Muscle of back (tissue), 3 donors: ENCODE measurements at regions not wholly inside any gene's neighbourhood (a gene's known extent, or its start where the extent isn't known, plus 50 kb on each side); places are given as distances from the start of the nearest gene placed in this dataset.
A peak's percentile ranks its signal among the peaks of the same experiment; 100 is the strongest.
"Not testable (repeated sequence)": the region's sequence is repeated elsewhere in the genome, so short reads cannot be mapped to it uniquely, and the experiment has no call there.

Experiments
- DNase-seq, 3 donors: peaks; one replicate each; pipeline versions ENCODE4 v3.0.0 to v3.0.0-alpha.2; 2013

DNA sequence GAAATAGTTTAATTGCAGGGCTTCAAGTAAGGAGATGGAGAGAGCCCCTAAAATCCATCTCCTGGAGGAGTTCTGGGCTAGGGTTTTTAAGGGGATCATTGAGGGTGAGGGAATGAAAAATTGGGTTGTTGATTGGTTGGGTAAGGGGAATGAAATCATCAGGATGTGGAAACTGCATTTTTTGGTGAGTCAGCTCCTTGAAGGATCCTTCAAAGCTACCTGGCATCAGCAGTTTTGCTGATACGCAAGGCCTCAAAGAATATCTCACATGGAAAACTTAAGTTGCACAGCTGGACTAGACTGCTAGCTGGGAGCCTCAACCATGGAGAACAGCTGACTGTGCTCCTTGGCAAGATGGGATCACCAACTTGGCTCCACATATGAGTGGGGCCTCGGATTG lies 136.7 kb downstream of the FGF10 start:
- no peak for DNase-seq

DNA sequence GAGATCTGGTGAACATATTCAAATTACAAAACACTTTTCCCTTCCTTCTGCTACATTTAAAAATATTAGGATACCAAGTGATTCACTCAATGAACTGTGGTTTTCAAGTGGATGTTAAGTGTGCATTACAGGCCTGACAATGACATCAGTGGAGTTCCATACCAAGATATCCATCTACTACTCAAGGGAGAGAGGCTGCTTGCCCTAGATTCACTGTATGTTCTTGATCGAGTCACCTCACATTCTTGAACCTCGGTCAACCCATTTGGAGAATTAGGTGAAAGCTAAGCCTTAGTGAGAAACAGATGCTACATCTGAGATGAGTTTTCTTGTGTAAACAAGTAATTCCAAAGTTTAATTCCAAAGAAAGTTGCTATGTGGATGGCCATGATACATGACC lies 142.2 kb downstream of the FGF10 start:
- DNase-seq, result peak in 1 of 3 donors; percentile 18

DNA sequence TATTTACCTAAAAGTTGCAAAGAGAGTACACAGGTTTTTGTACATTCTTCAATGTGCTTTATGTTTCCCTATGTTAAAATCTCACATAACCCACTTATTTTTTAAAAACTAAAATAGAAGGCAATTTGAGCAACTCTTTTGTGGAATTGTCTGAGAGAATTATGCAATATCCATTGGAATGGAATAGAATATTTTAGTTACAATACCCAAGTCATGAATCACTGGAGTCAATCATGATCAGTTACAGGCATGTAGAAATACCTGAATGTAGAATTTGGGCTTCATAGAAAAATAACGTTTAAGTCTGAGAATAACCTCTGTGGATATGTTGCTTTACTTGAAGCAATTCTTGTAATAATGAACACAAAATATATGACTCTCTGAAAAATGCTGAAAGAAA lies 143.3 kb downstream of the FGF10 start:
- DNase-seq, result no peak

DNA sequence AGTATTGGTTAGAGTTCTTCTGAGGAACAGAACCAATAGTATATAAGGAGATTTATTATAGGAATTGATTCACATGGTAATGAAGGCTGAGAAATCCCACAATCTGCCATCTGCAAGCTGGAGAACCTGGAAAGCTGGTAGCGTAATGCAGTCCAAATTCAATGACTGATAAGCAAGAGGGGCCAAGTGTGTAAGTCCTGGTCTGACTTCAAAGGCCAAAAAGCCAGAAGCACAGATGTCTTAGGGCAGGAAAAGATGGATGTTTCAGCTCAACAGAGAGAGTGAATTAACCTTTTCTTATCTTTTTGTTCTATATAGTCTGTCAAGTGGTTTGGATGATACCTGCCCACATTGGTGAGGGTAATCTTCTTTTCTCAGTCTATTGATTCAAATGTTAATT lies 146.4 kb downstream of the FGF10 start:
- DNase-seq, result no peak

DNA sequence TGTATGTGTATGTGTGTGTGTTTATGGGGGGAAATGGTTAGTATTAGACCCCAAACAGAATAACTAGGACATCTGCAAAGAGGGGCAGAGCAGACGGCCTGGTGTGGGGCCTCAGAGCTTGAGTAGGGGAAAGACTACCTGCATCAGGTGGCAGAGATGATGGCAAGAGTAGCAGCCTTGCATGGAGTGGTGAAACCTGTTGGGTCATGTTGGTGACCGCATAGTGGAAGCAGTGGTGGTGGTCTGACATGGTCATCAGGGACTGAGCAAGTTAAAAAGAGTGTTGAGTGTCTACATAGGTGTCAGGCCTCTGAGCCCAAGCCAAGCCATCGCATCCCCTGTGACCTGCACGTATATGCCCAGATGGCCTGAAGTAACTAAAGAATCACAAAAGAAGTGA lies 153.2 kb downstream of the FGF10 start:
- no peak for DNase-seq

DNA sequence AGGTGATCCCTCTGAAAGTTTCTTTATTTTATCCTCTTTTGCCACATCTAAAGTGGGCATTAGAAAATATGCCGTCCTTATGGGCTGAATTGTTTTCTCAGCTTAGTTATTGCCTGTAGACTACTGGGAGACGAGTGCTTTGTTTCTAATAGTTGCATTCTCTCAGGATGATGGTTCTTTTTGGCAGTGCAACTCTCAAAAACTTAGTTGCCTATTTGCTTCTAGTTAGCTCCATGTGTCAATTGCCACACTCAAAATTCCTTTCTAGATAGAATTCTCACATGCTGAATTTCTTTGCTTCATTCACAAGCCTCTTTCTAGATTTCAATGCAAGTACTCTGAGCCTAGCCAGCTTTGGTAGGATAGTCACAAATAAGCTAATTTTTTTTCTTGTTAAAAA lies 155.5 kb downstream of the FGF10 start:
- DNase-seq, result no peak

DNA sequence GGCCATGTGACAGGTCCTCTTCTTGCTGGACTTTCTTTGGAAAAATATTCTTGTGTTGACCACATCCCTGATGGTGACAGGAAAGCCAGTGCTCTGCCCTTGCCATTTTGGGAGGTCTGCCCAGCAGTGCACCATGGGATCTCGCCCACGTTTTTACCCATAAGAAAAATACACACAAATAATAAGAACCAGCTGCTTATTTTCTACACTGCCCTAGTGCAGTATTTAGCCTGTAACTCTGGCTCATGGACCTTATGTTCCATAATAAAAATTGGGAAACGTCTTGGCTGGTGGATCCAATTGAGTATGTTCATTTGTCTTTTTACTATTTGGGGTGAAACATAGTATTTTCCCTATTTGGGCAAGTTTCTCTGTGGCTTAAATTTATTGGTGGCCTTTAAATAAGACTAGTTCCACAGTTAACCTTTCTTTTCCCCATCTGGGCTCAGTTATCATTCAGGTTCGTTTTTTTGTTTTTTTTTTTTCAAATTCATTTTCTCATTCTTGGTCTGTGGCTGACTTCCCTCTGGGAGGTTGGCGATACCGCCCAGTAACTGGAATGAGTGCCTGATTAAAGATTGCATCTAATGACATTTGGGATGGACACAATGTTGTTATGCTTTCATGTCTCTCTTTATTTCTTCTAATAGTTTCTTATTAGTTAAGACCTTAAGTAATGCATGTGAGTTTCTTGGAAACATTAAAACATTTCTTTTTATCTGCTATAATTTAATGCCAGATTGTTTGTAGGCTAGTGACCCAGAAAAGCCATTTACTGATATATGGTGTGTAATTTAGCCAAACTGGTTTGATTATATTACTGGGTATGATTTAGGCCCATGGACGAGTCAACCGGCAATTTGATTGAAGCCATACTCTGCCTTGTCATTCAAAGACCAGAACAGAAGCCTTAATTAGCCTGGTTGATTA lies 163.7 kb downstream of the FGF10 start:
- no peak for DNase-seq

DNA sequence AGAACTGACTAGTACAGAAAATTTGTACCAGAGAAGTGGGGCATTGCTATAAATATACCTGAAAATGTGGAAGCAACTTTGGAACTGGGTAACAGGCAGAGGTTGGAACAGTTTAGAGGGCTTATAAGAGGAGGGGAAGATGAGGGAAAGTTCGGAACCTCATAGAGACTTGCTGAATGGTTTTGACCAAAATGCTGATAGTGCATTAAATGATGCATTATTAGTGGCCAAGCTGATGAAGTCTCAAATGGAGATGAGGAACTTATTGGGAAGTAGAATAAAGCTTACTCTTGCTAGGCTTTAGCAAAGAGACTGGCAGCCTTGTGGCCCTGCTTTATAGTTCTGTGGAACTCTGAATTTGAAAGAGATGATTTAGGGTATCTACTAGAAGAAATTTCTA lies 189.8 kb downstream of the FGF10 start:
- no peak for DNase-seq

DNA sequence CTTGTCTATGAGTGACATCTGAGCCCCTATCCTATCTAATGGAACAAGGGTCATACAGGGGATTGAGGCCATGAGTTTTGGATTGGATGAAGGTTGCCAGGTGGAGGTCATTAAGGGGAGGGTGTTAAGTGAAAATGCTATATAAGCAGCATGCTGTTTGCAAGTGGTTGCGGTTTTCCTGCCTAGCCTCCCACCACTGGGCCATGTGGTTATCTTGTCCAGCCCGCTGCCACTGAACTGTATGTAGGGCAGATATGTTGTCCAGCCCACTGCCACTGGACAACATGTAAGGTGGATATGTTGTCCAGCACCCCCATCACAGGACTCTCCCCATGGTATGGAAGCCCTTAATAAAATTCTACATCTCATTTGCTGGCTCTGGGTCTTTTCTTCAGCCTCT lies 200.0 kb downstream of the FGF10 start:
- DNase-seq, result no peak

DNA sequence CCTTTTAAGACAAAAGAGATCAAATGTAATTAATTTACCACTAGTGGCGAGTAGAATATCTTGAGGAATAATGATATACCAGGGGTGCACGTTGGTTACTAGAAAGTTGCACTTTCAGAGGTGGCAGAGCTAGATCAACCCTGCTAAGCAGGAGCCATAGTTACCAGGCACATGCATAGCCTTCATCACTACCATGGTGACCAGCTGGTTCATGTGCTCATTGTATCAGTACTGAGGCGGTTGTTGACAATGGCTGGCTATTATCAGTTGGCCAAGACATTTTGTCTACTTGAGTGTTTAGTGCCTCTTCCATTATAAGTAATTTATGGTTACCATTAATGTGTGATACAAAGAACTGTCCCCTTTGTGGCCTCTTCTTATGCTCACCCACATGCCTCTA lies 201.2 kb downstream of the FGF10 start:
- DNase-seq, result no peak

DNA sequence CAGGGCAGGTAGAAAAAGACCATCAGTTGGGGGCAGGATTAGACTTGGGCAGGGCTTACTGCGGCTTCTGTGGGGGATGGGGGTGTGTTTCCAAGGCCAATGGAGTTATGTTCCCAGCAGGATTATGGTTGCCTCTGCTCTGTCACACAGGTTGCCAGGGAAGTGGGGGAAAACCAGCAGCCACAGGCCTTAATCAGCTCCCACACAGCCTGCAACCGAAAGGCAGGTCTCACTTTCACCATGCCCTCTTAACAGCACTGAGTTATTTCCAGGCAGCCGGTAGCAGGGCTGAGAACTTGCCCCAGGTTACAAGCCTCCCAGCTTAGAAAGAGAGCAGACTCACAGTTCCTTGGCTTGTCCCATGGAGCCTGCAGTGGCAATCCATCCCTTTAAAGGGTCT lies 205.5 kb downstream of the FGF10 start:
- no peak for DNase-seq

DNA sequence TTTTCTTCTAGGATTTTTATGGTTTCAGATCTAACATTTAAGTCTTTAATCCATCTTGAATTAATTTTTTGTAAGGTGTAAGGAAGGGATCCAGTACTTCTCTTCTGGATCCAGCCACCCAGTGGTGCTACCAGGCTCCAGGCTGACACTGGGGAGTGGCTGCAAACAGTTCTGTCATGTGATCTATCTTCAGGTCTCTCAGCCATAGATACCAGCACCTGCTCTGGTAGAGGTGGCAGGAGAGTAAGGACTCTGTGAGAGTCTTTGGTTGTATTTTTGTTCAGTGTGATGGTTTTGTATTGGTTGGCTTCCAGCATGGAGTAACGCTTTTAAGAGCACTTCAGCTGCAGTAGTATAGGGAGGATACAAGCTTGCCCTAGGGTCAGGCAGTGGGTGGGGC lies 205.9 kb downstream of the FGF10 start:
- no peak for DNase-seq

DNA sequence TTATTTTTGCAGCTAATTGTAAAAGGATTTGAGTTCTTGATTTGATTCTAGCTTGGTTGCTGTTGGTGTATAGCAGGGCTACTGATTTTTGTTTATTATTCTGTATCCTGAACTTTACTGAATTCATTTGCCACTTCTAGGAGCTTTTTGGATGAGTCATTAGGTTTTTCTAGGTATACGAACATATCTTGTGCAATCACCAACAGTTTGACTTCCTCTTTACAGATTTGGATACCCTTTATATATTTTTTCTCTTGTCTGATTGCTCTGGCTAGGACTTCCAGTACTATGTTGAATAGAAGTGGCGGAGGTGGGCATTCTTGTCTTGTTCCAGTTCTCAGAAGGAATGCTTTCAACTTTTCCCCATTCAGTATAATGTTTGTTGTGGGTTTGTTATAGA lies 210.8 kb downstream of the FGF10 start:
- DNase-seq, result no peak

DNA sequence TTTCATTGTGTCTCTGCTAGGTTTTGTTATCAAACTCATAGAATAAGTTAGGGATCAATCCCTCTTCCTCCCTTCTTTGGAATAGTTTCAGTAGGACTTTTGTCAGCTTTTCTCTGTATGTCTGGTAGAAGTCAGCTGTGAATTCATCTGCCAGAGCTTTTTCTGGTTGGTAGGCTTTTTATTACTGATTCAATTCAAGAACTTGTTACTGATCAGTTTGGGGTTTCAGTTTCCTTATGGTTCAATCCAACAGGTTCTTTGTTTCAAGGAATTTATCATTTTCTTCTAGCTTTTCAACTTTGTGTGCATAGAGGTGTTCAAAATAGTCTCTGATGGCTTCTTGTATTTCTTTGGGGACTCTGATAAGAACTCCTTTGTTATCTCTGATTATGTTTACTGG lies 221.7 kb downstream of the FGF10 start:
- DNase-seq, result no peak

DNA sequence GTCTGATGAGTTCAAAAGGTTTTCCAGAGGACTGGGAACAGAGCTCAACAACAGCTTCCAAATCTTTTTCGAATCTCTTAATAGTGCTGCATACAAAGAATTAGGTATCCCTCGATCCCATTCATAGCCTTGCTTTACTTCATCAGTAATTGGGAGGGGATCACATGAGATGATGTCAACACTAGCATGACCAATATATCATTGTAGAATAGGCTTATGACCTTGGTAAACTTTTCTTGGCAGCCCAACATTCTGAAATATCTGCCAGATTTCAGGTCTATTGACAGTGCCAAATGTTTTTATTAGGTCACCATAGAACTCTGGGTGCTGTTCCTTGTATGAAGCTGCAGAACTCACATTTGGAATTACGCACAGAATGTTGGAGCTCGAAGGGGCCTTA lies 228.9 kb downstream of the FGF10 start:
- peak; percentile 22 to 70 (median 46) for DNase-seq

DNA sequence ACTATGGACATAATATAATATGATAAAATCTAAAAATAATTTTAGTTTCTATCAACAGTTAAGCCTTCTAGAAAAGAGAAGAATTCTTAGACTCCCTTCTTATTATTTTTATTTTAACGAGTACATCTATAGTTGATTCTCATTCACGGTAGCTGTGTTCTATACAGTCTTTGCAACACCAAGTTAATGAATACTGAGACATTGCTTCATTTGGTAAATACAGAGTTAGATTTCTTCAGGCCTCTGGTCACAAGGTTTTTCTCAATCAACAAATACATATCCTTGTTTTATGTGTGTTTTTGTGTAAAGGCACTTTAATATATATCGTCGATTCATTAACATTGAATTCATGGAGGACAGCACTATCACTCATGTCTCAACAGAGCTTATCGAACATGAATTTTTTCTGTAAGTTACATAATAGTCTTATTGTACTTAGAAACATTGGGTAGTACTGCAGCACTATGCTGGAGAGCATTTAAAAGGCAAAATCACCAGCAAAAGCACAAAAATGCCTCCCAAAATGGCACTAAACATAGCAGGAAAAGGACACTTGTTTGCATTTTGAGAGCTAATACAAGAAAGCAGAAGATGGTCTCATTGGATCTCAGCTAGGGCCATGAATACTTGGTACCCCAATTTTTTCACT lies 239.0 kb downstream of the FGF10 start:
- no peak for DNase-seq

DNA sequence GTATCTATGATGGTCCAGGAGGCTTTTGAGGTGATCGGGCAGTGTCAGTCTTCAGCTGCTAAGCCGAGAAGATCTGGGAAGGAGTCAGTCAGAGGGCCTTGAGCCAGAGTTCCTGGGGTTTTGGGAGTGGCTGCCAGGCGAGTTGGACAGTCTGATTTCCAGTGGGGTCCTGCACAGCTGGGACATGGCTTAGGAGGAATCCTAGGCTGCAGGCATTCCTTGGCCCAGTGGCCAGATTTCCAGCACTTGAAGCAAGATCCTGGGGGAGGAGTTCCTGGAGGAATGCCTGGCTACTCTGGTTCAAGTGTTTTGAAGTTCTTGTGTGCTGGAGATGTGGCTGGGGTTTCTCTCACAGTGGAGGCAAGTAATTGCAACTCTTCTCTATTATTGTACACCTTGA lies 271.3 kb downstream of the FGF10 start:
- DNase-seq, result peak in 1 of 3 donors; percentile 14

DNA sequence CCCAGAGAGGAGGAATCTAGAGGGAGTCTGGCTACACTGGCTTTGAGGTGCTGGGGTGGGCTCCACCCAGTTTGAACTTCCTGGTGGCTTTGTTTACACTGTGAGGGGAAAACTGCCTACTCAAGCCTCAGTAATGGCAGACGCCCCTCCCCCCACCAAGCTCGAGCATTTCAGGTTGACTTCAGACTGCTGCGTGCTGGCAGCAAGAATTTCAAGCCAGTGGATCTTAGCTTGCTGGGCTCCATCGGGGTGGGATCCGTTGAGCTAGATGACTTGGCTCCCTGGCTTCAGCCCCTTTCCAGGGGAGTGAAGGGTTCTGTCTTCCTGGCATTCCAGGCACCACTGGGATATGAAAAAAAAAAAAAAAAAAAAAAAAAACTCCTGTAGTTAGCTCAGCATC lies 281.0 kb downstream of the FGF10 start:
- DNase-seq, result not testable (repeated sequence)

DNA sequence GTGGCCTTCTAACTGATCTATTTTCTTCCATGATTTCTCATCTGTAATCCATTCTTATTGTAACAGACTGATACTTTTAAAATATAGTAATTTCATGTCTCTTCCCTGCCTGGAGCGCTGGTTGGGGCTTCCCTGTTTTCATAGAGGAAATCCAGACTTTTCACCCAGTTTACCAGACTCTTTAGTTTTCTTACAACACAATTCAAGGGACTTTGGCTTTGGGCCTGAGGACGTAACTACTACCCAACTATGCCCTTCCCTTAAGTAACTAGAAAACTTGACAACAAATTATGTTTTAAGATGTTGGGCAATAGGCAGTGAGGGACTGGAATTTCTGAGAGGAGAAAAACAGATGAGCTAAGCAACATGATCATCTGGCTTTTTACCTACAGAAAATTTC lies 289.6 kb downstream of the FGF10 start:
- no peak for DNase-seq

DNA sequence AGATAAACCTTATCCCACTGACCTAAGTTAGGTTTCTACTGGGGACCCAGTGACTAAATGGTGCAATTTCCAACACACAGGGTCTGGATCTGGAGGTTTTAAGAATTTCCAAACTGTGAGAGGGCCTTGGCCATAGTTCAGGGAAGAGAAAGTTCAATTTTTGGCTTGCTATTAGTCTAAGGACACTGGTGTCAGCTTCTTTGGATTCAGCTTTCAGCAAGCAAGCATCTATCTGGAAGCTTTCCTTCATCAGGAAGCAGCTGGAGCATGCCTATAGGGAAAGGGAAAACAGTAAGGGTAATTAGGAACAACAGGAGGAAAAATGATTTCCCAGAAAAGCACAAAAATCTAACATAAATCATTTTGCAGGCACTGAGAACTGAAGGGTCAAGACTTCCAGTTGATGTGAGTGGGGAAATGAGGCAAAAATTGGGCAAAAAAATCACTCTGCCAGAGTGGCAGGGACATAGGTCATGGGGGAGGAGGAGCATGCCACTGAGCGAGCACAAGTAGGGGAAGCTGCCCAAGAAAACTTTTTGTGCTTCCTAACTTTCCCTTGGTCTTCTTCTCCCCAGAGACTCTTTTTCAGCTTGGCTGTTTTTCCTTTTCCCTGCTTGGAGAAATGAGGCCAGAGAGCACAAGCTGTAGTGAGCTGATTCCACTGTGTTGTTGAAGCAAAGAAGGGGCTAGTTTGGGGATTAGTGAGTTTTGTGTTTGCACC lies 299.6 kb downstream of the FGF10 start:
- peak; percentile 51 to 91 (median 78) for DNase-seq

DNA sequence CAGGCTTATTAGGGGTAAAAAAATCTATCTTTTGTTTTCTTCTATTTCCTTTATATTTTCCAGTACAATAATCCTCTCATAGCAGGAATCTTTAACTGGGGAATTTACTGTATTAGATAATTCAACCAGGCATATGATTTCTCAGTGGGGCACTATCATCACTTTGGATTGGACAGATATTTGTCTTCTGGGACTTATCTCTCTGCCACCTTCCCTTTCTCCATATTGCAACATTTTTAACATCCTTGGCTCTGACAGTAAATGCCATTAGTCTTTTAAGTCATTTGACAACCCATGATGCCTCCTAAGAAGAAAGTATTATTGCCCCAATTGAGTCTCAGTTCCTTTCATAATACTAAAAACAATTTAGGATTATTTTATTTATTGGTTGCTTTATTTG lies 304.1 kb downstream of the FGF10 start:
- DNase-seq, result no peak

DNA sequence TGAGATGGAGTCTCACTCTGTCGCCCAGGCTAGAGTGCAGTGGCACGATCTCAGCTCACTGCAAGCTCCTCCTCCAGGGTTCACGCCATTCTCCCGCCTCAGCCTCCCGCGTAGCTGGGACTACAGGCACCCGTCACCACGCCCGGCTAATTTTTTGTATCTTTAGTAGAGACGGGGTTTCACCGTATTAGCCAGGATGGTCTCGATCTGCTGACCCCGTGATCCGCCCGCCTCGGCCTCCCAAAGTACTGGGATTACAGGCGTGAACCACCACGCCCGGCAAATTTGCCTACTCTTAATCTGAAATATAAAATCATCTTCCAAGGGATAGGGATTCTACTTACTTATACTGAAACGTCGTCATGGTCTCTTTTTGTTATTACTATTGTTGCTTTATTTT lies 314.7 kb downstream of the FGF10 start:
- DNase-seq, result not testable (repeated sequence)

DNA sequence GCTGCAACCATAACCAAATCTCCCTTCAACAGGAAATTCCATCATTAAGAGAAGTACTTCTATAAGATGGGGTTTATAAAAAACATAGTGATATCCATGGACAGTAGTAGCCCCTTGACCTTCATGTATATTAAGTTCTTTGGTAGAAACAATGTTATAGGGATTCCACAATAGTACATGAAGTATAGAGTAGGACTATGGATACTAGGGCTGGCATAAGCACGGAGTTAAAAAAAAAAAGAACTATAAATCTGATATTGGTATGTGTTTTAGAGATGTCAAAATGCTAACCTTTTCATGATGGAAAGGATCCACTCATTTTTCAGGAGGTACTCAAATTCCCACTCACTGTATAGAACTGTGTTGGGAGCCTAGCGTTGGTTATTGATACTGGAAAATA lies 337.6 kb downstream of the FGF10 start:
- no peak for DNase-seq
